AG09319 (cell line): ENCODE measurements at regions not wholly inside any gene's neighbourhood (a gene's known extent, or its start where the extent isn't known, plus 50 kb on each side); places are given as distances from the start of the nearest gene placed in this dataset.

ENCODE experiments used
- DNase-seq: peaks from one replicate; pipeline ENCODE4 v3.0.0-alpha.2; 2010; ENCODE audit warnings: low read depth; ENCODE audit errors: extremely low read depth
- CTCF ChIP-seq: IDR thresholded peaks from 2 replicates; pipeline ENCODE4 v1.5.1; 2011; ENCODE audit warnings: low read depth, mild to moderate bottlenecking, inconsistent platforms, low read length, moderate library complexity

DNA sequence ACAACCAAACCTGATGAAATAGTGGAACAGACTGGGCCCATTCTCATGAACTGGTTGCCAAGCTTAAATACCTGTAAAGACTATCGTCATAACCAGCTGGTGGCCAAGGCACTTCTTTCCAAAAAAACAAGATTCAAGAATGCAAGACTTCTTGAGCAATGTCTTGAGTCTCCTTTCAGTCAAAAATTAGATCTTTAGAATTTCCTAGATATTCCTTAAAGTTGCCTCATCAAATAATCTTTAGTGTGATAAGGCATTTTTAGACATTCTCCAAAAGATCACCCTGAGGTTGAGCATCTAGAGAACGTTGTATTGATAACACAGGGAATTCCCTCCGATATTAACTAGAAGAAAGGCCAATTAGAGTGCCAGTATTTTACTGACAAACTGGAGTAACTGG, 236.4 kb upstream of the MEX3C start:
- DNase-seq, result no peak
- no peak for TF ChIP-seq CTCF

GRCh38 chr18:51437280-51438271, 240.1 kb upstream of the MEX3C start:
- no peak for TF ChIP-seq CTCF
- no peak for DNase-seq

DNA sequence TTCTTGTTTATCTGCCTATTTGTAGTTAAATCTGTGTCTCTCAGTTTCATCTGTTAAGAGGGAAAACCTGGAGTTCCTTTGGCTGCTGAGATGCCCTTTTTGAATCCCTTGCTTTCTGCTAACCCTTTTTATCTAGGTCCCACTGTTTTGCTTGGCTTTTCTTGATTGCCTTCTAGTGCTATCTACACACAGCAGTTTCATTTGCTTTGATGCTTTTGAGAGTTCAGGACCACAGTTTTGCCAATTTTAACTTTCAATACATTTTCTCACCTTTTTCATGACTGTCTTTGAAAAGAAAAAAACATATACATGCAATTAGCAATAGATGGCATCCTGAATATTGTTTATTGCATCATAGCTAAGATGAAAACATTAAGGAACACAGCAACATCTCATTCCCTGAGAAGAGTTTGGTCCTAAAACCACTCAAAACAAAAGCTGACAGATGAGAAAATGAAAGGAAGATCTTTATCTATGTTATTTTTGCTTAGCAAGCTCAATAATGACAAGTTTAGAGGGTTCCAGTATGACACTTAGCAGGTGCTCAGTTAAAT, 241.4 kb upstream of the MEX3C start:
- DNase-seq, result no peak
- no peak for TF ChIP-seq CTCF

- no peak for TF ChIP-seq CTCF
- DNase-seq, result no peak
Observed at GRCh38 chr18:51442012-51442411, 244.5 kb upstream of the MEX3C start.

DNA sequence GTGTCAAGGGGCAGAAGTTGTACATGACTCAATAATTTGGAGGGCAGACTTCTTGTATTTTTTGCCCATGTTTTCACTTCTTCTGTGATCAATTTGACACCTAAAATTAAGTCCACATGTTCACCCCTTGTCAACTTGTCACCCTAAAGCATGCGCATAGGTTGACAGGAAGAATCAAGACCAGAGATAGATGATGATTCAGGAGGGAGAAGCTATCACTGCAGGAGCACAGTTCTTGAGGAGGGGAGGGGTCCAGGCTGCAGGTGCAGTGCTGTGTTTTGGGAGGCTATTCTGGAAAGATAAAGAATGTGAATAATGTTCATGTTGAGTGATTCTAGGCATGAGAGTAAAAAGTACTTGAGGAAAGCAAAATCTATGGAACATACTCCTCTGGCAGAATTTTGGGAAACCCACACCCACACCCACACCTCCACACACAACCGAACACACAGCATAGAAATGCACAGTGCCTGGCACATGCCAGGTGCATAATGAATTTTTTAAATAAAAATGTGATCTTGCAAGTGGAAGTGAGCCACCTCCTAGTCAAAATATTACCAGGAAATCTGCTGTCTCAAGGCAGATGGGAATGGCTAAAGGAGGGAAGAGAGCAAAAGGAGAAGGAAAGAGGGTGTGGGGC, 249.2 kb upstream of the MEX3C start:
- no peak for TF ChIP-seq CTCF
- DNase-seq, result no peak

DNA sequence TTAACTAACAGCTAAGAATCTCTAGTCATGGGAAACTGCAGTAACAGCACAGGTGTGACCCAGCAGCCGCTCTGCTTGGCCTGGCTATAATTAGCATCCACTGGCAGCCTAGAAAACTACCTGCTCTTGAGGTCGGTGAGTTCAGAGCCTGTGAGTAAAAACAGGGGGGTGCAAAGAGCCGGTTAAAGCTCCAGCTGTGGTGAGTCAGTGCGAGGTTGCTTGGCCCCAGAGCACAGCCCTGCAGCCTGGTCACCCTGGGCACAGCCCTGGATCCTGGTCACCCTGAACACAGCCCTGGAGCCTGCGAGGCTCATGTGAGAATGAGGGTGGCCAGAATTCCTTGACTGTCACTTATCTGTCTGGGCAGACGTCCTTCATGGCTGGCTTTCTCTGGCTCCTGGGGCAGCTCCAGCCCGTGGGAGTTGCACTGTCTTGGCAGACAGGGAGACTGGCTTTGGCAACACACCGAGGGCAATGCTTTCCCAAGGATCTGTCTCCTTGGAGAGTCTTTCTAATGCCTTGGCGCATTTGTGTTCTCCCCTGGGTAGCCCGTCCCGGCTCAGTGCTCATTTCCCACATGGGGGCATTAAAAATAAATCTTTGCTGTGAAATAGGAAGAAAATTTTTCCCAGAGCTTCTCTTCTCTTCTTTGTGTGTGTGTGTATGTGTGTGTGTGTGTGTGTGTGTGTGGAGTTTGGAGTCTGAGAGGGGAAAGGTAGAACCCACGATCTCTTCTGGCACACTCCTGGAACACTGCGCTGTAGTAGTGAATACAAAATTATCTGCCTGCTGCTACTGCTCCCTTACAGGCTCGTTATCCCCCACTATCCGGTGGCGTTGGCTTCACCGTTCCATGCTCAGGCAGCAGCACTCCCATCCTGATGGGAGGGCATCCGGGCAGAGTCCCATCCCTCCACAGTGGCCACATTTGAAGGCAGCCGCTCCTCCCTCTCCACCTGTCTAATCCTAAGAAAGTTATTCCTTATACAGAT, 250.2 kb upstream of the MEX3C start:
- DNase-seq, result no peak
- TF ChIP-seq CTCF, result no peak
